GM21717 (cell line): ENCODE measurements at regions not wholly inside any gene's neighbourhood (a gene's known extent, or its start where the extent isn't known, plus 50 kb on each side); places are given as distances from the start of the nearest gene placed in this dataset.
A peak's percentile ranks its signal among the peaks of the same experiment; 100 is the strongest.
"Not testable (repeated sequence)": the region's sequence is repeated elsewhere in the genome, so short reads cannot be mapped to it uniquely, and the experiment has no call there.

Experiments used
- ATAC-seq: cut with Tn5 transposase; IDR thresholded peaks from one replicate; pipeline ENCODE4 v1.9.1; 2021; ENCODE audit warnings: mild to moderate bottlenecking, moderate library complexity; ENCODE audit not compliant: unreplicated experiment

DNA sequence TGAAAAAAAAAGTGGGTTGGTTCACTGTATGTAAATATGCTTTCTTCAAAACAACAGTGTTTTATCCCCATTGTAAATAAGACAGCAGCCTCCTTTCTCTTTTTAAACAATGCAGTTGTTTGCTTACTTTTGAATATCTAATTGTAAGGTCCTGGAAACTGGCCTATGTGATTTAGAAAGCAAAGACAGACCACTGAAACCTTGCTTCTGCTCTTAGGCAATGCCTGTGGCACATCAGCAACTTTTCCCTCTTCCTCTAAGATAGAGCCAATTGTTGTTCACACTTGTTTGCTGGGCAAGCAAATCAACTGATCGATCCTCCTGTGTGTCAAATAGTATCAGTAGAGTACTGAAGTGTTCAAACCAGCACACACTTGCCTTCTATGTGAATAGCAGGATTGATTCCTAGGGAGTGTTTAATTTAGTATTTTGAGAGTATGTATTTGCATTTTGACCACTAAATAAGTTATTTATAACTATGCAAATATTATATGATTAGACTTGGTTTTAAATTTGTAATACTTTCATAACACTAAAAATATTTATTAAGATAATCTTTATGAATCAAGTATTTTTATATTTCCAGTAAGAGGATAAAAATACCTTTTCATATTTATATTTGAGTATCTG, 55.4 kb upstream of the GRPR start:
- ATAC-seq = no peak

DNA sequence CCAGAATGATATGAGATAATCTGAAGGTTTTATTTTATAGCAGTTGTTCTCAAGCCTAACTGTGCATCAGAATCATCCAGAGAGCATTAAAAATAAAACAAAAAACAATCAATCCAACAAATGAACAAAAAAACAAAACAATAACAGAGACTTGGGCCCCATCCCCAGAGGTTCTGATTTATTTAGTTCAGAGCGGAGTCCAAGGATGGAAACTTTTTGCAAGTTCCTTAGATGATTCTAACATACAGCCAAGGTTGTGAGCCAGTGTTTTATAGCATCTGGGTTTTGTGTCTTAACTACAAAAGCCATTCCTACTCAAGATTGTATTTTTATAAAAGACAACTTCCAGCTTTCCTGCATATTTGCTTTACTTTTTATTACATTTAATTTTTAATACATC, 59.4 kb upstream of the GRPR start:
- ATAC-seq = no peak

DNA sequence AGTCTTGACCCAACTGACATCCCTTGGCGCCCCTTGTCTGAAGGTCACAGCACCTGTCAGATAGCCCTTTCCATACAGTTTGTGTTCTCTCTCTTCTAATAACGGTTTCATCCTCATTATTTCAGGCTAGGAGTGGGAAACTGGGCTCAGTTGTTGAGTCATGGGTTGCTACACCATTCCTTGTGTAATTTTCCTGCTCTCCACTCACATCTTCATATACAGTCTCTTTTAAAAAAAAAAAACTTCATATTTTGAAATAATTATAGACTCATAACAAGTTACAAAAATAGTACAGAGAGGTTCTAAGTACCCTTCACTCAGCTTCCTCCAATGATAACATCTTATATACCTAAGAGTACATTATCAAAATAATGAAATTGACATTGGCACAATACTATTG, 60.2 kb upstream of the GRPR start:
- ATAC-seq = no peak

DNA sequence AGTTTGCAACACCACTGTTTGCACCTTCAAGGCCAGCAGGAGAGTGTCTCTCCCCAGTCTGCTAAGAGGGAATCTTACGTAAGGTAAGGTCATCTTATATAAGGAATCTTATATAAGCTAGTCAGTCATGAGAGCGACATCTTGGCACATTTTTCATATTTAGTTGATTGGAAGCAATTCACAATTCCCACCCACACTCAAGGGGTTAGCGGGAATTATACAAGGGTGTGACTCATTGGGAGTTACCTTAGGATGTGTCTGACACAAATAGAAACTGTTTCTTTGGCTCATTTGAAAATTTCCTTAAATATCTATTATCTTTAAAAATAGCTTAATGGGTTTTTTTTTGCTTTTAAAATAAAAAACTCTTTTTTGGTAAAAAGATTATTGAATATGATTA, 62.1 kb upstream of the GRPR start:
- no peak for ATAC-seq

DNA sequence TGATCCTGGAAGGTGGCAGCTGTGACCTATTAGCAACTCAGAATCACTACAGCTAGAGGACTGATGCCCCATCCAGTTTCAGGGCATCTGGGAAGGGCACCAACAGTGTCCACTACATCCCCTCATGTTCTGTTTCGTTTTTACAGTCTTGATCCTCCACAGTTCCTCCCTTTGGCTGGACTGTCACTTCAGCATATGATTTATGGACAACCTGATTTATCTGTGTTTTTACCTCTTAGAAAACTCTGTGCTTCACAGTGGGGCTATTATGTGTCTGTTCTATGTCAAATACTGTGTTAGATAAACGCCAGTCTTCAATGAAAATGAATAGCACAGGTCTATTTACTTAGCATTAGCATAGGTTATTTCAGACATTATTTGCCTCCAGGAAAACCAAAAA, 63.1 kb upstream of the GRPR start:
- no peak for ATAC-seq

DNA sequence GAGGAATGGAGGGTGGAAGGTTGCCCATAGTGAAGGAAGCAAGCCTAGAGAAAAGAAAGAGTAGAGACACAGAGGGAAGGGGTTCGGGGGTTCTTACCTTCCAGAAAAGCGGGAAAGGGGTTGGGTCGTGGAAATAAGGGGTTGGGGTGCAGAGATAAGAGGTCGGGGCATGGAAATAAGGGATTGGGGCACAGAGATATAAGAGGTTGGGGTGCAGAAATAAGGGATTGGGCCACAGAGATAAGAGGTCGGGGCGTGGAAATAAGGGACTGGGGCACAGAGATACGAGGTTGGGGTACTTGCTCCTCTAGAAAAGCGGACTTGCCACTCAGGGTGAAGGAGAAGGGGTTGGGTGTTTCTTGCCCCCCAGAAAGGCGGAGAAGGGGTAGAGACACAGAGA, 74.2 kb upstream of the GRPR start:
- not testable (repeated sequence) for ATAC-seq

DNA sequence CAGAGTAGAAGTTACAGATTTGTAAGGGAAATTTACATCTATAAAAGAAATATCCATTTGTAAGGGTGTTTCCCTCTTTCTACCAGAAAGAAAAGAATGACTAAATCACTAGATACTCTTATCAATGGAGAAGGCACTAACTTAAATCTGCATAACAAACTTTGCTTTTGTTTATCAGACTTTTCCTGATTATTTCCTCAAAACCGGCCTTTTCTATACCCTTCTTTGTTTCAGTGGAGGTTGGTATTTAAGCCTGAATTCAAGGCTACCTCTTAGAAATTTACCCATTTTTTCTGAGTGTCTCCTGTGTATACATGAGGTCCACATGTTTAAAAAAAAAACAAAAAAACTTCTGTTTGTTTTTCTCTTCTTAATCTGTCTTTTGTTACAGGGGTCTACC, 80.4 kb upstream of the GRPR start:
- ATAC-seq = no peak

DNA sequence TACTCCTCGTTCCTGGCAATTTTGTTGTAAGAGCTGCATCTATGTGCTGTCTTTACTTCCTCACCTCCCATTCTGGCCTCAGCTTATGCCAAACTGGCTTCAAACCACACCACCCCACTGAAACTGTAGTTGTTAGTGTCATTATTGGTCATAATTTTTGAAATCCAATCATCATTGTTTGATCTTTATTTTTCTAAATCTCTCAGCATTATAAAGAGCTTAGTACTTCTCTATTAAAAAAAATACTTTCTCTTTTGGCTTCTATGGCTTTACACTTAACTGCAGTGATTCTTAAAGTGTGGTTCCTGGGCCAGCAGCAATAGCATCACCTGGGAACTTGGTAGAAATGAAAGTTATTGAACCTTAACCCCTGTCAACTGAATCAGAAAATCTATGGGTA, 83.5 kb upstream of the GRPR start:
- peak; percentile 62 for ATAC-seq

DNA sequence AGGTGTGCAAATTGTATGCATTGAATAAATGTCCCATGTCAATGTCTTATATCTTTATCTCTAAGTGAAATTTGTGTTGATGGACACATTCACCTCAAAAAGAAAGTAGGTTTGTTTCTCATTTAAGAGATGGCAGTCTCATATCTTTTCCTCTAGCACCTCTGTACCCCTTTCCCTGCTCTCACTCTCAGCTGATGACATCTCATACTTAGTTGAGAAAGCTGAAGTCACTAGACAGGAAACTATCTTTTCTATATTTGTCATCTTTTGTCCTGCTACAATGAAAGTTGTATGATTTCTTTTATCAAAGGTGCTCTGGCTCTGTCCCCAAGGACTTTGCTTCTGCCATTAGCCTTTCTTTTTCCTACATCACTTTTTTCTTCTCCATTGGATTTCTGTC, 84.0 kb upstream of the GRPR start:
- ATAC-seq = peak; percentile 63

DNA sequence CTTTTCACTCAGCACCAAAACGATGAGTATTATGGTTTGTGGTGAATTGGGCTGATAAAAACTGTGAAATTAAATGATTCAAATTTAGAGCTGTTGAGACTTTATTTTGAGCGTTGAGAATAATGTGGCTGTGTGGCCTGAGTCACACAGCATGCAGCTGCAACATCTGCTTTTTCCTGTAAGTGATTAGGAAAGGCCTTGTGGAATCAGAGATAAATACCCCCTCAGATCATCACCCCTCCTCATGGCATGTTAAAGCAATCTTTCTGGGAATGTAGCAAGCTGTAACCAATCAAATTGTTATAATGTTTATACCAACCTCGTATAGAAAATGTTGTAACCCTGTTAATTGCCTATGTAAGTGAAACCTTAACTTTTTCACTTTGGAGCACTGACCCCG, 90.0 kb upstream of the GRPR start:
- no peak for ATAC-seq

DNA sequence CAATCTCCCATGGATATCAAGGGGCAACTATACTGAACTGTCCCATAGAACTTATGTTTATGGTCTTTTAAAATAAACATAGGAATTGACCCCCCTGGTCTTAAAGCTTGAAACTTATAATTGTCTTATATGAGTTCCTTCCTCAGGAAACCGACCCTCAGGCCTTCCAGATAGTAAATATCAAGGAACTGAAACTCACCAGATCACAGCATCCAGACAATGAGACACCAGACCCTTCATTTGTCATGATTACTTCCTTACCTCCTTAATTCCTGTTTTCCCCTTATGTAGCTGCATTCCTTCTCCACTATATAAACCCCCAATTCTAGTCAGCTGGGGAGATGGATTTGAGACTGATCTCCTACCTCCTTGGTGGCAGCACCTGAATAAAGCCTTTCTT, 94.8 kb upstream of the GRPR start:
- no peak for ATAC-seq

DNA sequence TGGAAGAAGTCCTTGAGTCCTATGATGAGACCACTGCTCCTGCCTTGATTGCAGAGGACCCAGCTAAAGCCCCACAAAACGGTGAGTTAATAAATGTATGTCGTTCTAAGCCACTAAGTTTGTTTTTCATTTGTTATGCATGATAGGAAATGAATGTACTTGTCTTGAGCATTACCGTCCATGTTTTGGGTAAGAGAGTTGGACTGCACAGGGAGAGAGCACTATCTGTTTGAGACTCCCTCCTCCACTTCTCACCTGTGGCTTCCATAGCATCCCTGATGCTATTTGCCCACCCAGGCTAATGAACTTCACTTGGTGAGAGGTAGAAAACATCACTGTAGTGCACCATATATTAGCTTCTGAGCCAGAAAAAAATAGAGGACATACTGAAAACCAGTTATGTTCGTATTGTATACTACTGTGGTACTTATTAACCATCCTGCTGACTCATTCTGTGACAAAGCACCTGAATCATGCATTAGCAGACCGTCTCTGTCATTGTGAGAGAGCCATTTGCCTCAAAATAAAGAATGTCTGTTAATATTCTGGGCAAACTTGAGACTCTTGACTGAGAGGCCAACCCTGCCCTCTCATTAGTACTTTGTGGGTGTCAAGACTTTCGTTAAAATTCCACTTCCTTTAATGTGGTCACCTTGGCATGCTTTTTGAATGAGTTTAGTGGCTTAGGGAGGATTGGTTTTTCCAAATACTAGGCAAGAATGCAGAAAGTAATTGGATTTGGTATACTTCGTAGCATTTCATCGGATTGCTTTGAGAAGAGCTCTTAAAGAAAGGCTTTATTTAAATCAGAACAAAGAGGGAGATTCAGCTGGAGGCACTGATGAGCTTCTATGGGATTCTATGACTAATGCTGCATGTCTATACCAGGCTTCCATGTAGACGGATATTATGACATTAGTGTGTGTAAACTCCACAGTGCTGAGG, 99.3 kb upstream of the GRPR start:
- peak; percentile 97 for ATAC-seq

DNA sequence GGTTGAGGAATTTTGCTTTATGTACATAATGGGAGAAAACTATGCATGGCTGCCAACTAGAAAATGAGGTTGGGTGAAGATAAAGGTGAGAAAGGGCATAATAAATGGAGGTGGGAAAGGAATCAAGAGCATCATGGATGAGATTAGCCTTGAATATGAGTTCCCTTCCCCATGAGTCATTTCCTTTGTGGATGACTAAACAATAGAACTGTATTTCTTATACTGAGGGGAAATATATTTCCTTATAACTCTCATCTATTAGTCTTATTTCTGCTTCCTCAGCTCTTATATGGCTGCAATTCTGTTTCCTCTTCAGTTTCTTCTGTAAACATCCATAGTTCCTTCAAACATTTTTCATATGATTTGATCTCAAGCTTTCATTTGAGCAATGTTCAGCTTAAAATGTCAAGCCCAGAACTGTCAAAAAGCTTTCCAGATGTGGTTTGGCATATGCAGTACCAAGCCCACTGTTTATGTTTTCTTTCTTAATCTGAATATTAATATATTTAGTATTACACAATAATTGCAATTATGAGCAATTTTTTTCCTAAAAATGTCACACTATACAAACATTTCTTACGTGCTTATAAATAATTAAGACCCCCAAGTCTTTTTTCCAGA, 100.7 kb upstream of the GRPR start:
- no peak for ATAC-seq

DNA sequence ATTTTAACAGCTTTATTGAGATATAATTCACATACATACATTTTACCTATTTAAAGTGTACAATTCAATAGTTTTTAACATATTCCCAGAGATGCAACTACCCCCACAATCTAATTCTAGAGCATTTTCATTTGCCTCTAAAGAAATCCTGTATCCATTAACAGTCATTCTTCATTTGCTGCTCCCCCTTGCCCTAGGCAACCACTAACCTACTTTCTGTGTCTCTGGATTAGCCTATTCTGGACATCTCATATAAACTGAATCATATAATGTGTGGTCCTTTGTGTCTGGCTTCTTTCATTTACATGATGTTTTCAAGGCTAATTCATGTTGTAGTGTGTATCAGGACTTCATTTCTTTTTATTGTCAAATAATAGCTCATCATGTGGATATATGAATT, 105.1 kb upstream of the GRPR start:
- no peak for ATAC-seq

DNA sequence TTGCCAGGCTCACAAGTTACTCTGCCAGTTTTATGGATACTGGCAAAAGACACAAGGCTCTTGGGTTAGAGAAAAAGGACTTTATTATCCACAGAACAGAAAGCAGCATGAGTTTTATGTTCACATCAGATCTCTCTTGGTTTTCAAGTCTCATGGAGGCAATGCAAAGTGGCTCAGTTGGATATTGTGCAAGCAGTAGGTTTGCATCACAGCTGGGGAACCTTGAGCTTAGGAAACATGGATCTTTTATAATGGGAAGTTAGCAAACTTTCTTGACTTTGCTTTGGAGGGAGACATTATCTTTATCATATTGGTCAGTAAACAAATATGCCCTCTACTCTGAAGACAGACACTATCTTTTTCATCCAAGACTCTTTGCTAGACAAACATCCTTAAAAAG, 109.2 kb upstream of the GRPR start:
- ATAC-seq = no peak

DNA sequence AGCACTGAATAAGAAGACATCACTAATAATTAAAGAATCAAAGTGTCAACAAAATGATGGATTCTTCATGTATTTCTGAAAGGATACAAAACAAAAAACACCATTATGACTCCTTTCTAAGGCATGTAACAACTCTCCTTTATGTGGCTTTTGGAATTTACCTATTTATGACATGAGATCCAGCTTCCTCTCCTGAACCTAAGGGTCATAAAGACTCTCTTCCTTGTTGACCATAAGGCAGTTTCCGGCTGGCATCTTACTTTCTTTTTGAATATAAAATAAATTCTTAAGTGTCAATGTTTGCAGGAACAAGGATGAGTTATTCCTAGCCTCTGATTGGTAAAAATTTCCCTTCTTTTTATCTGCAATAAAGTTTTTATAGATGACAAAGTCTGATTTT, 111.1 kb upstream of the GRPR start:
- ATAC-seq = no peak

DNA sequence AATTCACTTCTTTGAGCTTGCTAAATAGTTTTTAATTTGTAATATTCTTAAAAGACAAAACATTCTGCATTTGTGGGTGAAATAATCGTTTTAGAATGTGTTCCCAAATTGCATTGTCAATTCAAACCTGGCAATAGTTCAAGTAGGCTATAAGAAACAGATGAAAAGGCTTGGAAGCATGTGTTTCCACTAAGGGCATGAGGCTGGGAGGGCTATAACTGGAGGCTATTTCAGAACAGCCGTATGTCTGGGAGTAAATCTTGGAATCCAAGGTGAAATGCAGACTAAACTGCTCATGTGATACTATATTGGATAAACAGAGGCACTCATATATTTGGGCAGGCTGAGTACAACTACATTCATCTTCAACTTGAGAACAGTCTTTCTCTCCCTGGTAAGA, 117.4 kb upstream of the GRPR start:
- no peak for ATAC-seq

DNA sequence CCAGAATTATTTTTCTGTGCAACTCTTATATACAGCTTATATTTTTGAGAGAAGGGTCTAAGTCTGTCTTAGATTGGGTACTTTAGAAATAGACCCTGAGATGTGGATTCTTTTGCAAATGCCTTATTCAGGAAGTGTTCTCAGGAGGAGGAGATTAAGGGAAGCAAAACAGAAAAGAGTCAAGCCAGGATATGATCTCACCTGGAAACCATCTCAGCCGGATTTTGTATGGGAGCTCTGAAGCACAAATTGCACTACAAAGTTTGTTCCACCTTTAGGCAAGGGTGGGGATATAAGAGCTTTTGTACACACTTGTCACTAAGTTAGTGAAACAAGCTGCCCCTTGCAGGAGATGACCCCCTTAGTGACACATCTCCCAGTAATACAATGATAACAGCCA, 121.2 kb upstream of the GRPR start:
- no peak for ATAC-seq

DNA sequence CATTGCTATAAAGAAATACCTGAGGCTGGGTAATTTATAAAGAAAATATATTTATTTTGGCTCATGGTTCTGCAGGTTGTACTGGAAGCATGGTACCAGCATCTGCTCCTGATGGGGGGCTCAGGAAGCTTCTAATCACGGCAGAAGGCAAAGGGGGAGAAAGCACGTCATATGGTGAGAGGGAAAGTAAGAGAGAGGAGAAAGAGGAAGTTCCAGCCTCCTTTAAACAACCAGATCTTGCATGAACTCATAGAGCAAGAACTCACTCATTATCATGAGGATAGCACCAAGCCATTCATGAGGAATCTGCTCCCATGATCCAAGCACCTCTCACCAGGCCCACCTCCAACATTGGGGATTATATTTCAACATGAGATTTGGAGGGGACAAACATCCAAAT, 125.0 kb upstream of the GRPR start:
- no peak for ATAC-seq

DNA sequence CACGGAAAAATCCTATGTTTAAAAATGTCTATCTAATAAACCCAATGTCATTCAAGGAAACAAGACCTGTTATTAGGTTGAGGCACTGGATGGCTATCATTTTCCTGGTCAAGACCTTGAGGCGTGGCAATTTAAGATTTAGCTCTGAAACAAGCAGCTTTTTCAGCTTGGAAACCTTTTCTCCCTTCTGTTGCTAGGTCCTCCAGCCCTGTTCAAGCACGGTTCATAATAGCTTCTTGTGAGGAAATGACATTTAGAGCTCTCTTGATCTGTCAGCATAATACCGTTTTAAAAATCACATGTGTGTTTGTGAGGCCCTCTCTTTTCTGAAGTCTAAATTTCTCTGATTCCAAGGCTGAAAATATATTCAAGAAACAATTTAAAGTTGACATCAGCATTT, 133.6 kb upstream of the GRPR start:
- ATAC-seq = no peak

DNA sequence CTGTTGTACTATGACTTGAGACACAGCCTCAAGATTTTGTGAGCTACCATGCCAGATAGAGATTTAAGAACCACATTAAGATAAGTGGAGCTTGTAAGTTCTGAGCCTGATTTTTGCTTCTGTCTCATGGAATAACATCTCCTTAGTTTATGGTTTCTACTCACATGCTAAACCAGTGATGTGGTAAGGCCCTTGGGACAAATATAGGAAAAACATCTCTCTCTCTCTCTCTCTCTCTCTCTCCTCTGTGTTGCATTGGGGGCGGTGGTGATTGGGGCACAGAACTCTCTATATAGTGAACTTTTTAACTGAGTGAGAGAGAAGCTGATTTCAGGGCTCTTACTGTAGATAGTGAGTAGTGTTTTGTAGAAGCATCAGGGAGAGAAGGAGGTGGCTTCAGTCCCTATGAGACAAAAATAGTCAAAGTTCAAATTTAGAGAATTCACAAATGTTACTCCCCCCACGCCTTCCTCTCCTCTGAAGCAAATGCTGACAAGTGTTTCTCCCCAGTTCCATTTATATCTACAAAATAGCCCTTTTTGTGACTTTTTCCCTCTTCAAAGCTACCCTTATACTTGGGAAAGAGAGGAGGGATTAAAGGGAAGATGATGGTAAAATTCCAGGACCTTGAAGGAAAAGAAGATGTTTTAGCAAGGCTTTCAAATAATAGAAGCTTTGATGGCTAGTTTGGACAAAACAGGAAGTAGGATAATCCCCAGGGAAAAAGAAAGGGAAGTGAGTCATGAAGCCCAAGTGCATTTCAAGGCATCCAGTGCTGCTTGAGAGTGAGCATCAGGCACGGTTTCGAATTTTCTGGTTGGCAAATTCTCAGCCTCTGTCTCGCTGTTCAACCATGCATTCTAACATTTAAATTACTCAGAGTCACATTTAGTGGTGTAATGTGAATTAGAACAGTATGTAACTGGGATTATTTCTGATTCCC, 134.3 kb upstream of the AP1S2 start:
- ATAC-seq = no peak
